ENCODE measurements at regions not wholly inside any gene's neighbourhood (a gene's known extent, or its start where the extent isn't known, plus 50 kb on each side); places are given as distances from the start of the nearest gene placed in this dataset.
"Not testable (repeated sequence)": the region's sequence is repeated elsewhere in the genome, so short reads cannot be mapped to it uniquely, and the experiment has no call there.

DNA sequence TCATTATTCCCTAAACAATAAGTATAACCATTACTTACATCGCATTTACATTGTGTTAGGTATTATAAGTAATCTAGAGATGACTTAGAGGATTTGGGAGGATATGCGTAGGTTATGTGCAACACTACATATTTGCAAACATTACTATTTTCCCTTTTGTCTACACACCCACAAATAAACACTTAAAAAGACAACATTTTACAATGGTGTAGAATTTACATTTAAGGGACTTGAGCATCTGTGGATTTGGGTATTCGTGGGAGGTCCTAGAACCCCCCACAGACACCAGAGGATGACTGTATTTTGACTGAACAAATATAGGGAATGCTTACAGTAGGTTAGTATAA lies 220.2 kb upstream of the MYO3A start:
- WGBS = no CpG with 5 or more reads among the region's 3 CpGs

GRCh38 chr10:25724241-25724640 lies 209.8 kb upstream of the MYO3A start:
- H3K27ac ChIP-seq (ENCODE audit: low read depth, low read length) = no peak overlapping the region
- no peaks in the 10 kb centered on the region for H3K9me3 ChIP-seq (ENCODE audit: insufficient read depth, low read depth, low read length)
- H3K4me1 ChIP-seq (ENCODE audit: insufficient read depth, low read length) = peaks cover 11% of the 10 kb centered on the region
- H3K4me3 ChIP-seq (ENCODE audit: low read length) = no peak overlapping the region
- H3K27me3 ChIP-seq (ENCODE audit: insufficient read depth, low read length) = no peaks in the 10 kb centered on the region
- H3K9ac ChIP-seq (ENCODE audit: low read depth, low read length) = no peak overlapping the region
- WGBS = 90% methylated on average over 1 of the region's 1 CpG
- H3K36me3 ChIP-seq (ENCODE audit: insufficient read depth, low read length) = no peaks in the 10 kb centered on the region

More for the DNA sequence above, 220.2 kb upstream of the MYO3A start:
- Histone ChIP-seq H3K9ac (ENCODE audit: low read depth, low read length) (no peak overlapping the region), H3K27me3 (ENCODE audit: insufficient read depth, low read length) (no peaks in the 10 kb centered on the region), H3K4me1 (ENCODE audit: insufficient read depth, low read length) (no peaks in the 10 kb centered on the region), H3K4me3 (ENCODE audit: low read length) (no peak overlapping the region), H3K27ac (ENCODE audit: low read depth, low read length) (no peak overlapping the region), H3K36me3 (ENCODE audit: insufficient read depth, low read length) (no peaks in the 10 kb centered on the region), H3K9me3 (ENCODE audit: insufficient read depth, low read depth, low read length) (peaks cover 7% of the 10 kb centered on the region; the same call in 1 of the 2 replicates)

GRCh38 chr10:25725917-25726716 lies 207.9 kb upstream of the MYO3A start:
- H3K36me3 ChIP-seq (ENCODE audit: insufficient read depth, low read length) = no peaks in the 10 kb centered on the region
- no peak overlapping the region for H3K4me3 ChIP-seq (ENCODE audit: low read length)
- H3K4me1 ChIP-seq (ENCODE audit: insufficient read depth, low read length) = peaks cover 11% of the 10 kb centered on the region
- H3K27me3 ChIP-seq (ENCODE audit: insufficient read depth, low read length) = no peaks in the 10 kb centered on the region
- no peak overlapping the region for H3K9ac ChIP-seq (ENCODE audit: low read depth, low read length)
- WGBS = 16% methylated on average over 6 of the region's 6 CpGs
- H3K27ac ChIP-seq (ENCODE audit: low read depth, low read length) = no peak overlapping the region
- no peaks in the 10 kb centered on the region for H3K9me3 ChIP-seq (ENCODE audit: insufficient read depth, low read depth, low read length)

DNA sequence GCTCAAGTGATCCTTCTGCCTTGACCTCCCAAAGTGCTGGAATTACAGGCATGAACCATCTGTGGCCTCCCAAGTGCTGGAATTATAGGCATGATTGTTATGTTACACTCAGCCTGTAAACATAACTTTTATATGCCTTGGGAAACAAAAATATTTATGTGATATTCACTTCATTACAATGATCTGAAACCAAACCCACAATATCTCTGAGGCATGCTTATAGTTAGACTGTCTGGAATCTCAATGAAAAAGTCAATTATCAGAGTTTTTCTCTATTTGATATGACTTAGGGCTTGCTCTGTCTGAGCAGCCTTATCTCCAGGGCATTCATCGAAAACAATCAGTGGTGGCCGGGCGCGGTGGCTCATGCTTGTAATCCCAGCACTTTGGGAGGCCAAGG lies 195.3 kb upstream of the MYO3A start:
- Histone ChIP-seq H3K27me3 (ENCODE audit: insufficient read depth, low read length) (no peaks in the 10 kb centered on the region), H3K9me3 (ENCODE audit: insufficient read depth, low read depth, low read length) (no peaks in the 10 kb centered on the region), H3K36me3 (ENCODE audit: insufficient read depth, low read length) (no peaks in the 10 kb centered on the region), H3K4me1 (ENCODE audit: insufficient read depth, low read length) (no peaks in the 10 kb centered on the region), H3K9ac (ENCODE audit: low read depth, low read length) (no peak overlapping the region), H3K27ac (ENCODE audit: low read depth, low read length) (no peak overlapping the region), H3K4me3 (ENCODE audit: low read length) (no peak overlapping the region)
- 98% methylated on average over 4 of the region's 4 CpGs for WGBS

DNA sequence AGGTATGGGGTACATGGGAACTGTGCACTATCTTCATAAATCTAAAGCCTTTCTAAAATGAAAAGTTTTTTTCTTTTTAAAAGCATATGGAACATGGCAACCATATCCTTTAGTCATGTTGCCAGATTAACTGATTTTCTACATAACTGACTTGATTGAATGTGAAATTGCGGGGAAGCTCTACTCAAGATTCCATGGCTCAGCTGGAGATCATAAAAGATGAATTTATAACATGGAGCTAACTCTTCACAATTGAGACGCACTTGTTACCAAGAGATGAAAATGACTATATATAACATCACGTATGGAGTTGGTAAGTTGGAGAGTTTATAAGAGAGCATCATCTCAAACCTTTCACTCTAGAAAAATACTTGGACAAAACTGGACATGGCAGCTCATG lies 190.2 kb upstream of the MYO3A start:
- Histone ChIP-seq H3K27ac (ENCODE audit: low read depth, low read length) (no peak overlapping the region), H3K4me3 (ENCODE audit: low read length) (no peak overlapping the region), H3K9me3 (ENCODE audit: insufficient read depth, low read depth, low read length) (no peaks in the 10 kb centered on the region), H3K4me1 (ENCODE audit: insufficient read depth, low read length) (peaks cover 17% of the 10 kb centered on the region), H3K36me3 (ENCODE audit: insufficient read depth, low read length) (no peaks in the 10 kb centered on the region), H3K27me3 (ENCODE audit: insufficient read depth, low read length) (no peaks in the 10 kb centered on the region), H3K9ac (ENCODE audit: low read depth, low read length) (no peak overlapping the region)
- WGBS = 93% methylated on average over 2 of the region's 3 CpGs

DNA sequence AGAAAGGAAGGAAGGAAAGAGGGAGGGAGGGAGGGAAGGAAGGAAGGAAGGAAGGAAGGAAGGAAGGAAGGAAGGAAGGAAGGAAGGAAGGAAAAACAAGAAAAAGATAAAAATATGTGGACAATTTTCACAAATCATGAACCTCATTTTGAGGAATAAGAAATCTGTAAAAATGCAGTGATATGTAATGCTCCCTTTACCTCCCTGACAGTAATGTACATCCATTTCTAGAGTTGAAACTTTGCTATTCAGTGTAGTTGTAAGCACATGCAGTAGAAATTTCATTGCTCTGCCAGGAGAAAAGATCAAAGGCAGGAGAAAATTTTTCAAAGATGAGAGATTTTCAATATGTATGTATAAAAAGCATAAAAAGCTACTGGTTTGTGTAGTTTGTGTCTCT lies 189.5 kb upstream of the MYO3A start:
- H3K27ac ChIP-seq (ENCODE audit: low read depth, low read length) = no peak overlapping the region
- H3K27me3 ChIP-seq (ENCODE audit: insufficient read depth, low read length) = no peaks in the 10 kb centered on the region
- no peak overlapping the region for H3K9ac ChIP-seq (ENCODE audit: low read depth, low read length)
- no peak overlapping the region for H3K4me3 ChIP-seq (ENCODE audit: low read length)
- H3K36me3 ChIP-seq (ENCODE audit: insufficient read depth, low read length) = no peaks in the 10 kb centered on the region
- peaks cover 17% of the 10 kb centered on the region for H3K4me1 ChIP-seq (ENCODE audit: insufficient read depth, low read length)
- H3K9me3 ChIP-seq (ENCODE audit: insufficient read depth, low read depth, low read length) = no peaks in the 10 kb centered on the region

DNA sequence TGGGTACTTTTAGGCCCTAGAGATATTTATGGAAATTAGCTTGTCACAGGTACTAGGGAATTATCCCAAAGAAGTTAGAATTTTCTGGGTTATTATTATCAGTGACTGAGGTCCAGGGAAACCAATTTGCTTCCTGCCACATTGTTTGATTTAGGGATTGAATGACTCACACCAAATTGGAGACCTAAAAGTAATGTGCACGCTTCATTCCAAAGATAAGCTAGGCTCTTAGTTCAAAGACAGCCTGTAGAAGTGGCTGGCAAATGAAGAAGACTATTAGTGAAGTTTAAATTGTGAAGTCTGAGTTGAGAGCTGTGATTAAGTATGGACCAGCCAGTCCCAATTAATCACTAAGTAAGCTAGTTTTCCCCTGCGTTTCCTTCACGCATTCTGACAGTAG lies 188.1 kb upstream of the MYO3A start:
- H3K36me3 ChIP-seq (ENCODE audit: insufficient read depth, low read length) = no peaks in the 10 kb centered on the region
- no peak overlapping the region for H3K27ac ChIP-seq (ENCODE audit: low read depth, low read length)
- no peaks in the 10 kb centered on the region for H3K9me3 ChIP-seq (ENCODE audit: insufficient read depth, low read depth, low read length)
- 64% methylated on average over 3 of the region's 3 CpGs for WGBS
- H3K4me1 ChIP-seq (ENCODE audit: insufficient read depth, low read length) = peaks cover 17% of the 10 kb centered on the region
- H3K9ac ChIP-seq (ENCODE audit: low read depth, low read length) = no peak overlapping the region
- H3K4me3 ChIP-seq (ENCODE audit: low read length) = no peak overlapping the region
- no peaks in the 10 kb centered on the region for H3K27me3 ChIP-seq (ENCODE audit: insufficient read depth, low read length)

- Histone ChIP-seq H3K9me3 (ENCODE audit: insufficient read depth, low read depth, low read length) (no peaks in the 10 kb centered on the region), H3K27me3 (ENCODE audit: insufficient read depth, low read length) (no peaks in the 10 kb centered on the region), H3K9ac (ENCODE audit: low read depth, low read length) (no peak overlapping the region), H3K27ac (ENCODE audit: low read depth, low read length) (no peak overlapping the region), H3K4me1 (ENCODE audit: insufficient read depth, low read length) (peaks cover 17% of the 10 kb centered on the region), H3K36me3 (ENCODE audit: insufficient read depth, low read length) (no peaks in the 10 kb centered on the region), H3K4me3 (ENCODE audit: low read length) (no peak overlapping the region)
- 74% methylated on average over 2 of the region's 2 CpGs for WGBS
Observed at GRCh38 chr10:25747084-25747483, 186.9 kb upstream of the MYO3A start.

GRCh38 chr10:25748509-25748908 lies 185.5 kb upstream of the MYO3A start:
- Histone ChIP-seq H3K36me3 (ENCODE audit: insufficient read depth, low read length) (no peaks in the 10 kb centered on the region), H3K4me3 (ENCODE audit: low read length) (no peak overlapping the region), H3K9me3 (ENCODE audit: insufficient read depth, low read depth, low read length) (no peaks in the 10 kb centered on the region), H3K4me1 (ENCODE audit: insufficient read depth, low read length) (peaks cover 17% of the 10 kb centered on the region), H3K27ac (ENCODE audit: low read depth, low read length) (no peak overlapping the region), H3K9ac (ENCODE audit: low read depth, low read length) (no peak overlapping the region), H3K27me3 (ENCODE audit: insufficient read depth, low read length) (no peaks in the 10 kb centered on the region)
- WGBS = 95% methylated on average over 4 of the region's 4 CpGs

DNA sequence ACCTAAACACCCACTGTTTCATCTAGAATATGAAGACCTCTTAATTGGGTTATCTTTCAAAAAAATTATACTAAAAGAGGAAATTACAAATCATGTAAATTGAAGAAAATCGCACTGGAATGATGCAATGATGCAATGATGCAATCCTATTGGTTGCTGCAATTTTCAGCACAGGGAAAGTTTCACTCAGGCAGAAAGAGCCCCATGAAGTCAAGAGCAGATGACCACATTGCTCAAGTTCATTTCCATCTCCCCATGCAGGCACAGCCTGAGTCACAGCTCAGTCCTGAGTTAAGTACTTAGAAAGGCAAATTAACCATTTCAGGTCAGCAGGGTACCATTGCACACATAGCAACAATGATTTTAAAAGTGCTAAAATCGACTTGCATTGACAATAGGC lies 180.3 kb upstream of the MYO3A start:
- Histone ChIP-seq H3K4me1 (ENCODE audit: insufficient read depth, low read length) (peaks cover 5% of the 10 kb centered on the region; the same call in 1 of the 2 replicates), H3K9ac (ENCODE audit: low read depth, low read length) (no peak overlapping the region), H3K9me3 (ENCODE audit: insufficient read depth, low read depth, low read length) (no peaks in the 10 kb centered on the region), H3K27me3 (ENCODE audit: insufficient read depth, low read length) (no peaks in the 10 kb centered on the region), H3K4me3 (ENCODE audit: low read length) (no peak overlapping the region), H3K27ac (ENCODE audit: low read depth, low read length) (no peak overlapping the region), H3K36me3 (ENCODE audit: insufficient read depth, low read length) (no peaks in the 10 kb centered on the region)
- 67% methylated on average over 2 of the region's 2 CpGs for WGBS

DNA sequence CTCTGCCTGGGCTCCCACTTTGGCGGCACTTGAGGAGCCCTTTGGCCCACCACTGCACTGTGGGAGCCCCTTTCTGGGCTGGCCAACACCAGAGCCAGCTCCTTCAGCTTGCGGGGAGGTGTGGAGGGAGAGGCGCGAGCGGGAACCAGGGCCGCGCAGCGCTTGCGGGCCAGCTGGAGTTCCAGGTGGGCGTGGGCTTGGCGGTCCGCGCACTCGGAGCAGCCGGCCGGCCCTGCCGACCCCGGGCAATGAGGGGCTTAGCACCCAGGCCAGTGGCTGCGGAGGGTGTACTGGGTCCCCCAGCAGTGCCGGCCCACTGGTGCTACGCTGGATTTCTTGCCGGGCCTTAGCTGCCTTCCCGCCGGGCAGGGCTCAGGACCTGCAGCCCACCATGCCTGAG lies 178.2 kb upstream of the MYO3A start:
- not testable (repeated sequence) for H3K9ac ChIP-seq (ENCODE audit: low read depth, low read length); H3K9me3 ChIP-seq (ENCODE audit: insufficient read depth, low read depth, low read length); H3K4me1 ChIP-seq (ENCODE audit: insufficient read depth, low read length); H3K27ac ChIP-seq (ENCODE audit: low read depth, low read length); H3K27me3 ChIP-seq (ENCODE audit: insufficient read depth, low read length); H3K4me3 ChIP-seq (ENCODE audit: low read length); H3K36me3 ChIP-seq (ENCODE audit: insufficient read depth, low read length)
- 97% methylated on average over 24 of the region's 24 CpGs for WGBS

- no peak overlapping the region for H3K27ac ChIP-seq (ENCODE audit: low read depth, low read length)
- H3K9ac ChIP-seq (ENCODE audit: low read depth, low read length) = no peak overlapping the region
- no peak overlapping the region for H3K4me3 ChIP-seq (ENCODE audit: low read length)
- peaks cover 5% of the 10 kb centered on the region; the same call in 1 of the 2 replicates for H3K4me1 ChIP-seq (ENCODE audit: insufficient read depth, low read length)
- H3K9me3 ChIP-seq (ENCODE audit: insufficient read depth, low read depth, low read length) = no peaks in the 10 kb centered on the region
- 95% methylated on average over 24 of the region's 24 CpGs for WGBS
- no peaks in the 10 kb centered on the region for H3K36me3 ChIP-seq (ENCODE audit: insufficient read depth, low read length)
- no peaks in the 10 kb centered on the region for H3K27me3 ChIP-seq (ENCODE audit: insufficient read depth, low read length)
Observed at GRCh38 chr10:25756784-25757183, 177.2 kb upstream of the MYO3A start.
